Activated CD4-positive, alpha-beta T cell treated with anti-CD3 and anti-CD28 coated beads for 36 hours (primary cell): ENCODE measurements at regions not wholly inside any gene's neighbourhood (a gene's known extent, or its start where the extent isn't known, plus 50 kb on each side); places are given as distances from the start of the nearest gene placed in this dataset.

ENCODE experiments used
- ATAC-seq: fragments of 200-7000 bp; cut with Tn5 transposase; one replicate; pipeline ENCODE4 v1.10.0; 2021; ENCODE audit warnings: mild to moderate bottlenecking, moderate library complexity
- CTCF ChIA-PET: fragments of 350-600 bp; sonication (Branson Sonifier 250); formaldehyde crosslinking; loops from one replicate; lab custom pipeline; 2021; ENCODE audit warnings: antibody characterized with exemption; lab: Charles Lee
- POLR2A ChIA-PET: fragments of 350-600 bp; sonication (Branson Sonifier 250); formaldehyde crosslinking; loops from one replicate; lab custom pipeline; 2021; ENCODE audit warnings: antibody characterized with exemption, inconsistent platforms; lab: Charles Lee
- DNase-seq: peaks from one replicate; pipeline ENCODE4 v3.0.0-alpha.2; 2020
- H3K27ac Mint-ChIP-seq: one replicate; pipeline ENCODE4 v1.8.0; 2021; ENCODE audit warnings: mixed read lengths
- H3K27me3 Mint-ChIP-seq: one replicate; pipeline ENCODE4 v1.8.0; 2021; ENCODE audit warnings: mixed read lengths
- H3K36me3 Mint-ChIP-seq: one replicate; pipeline ENCODE4 v1.8.0; 2021; ENCODE audit warnings: low read depth, mixed read lengths
- H3K4me1 Mint-ChIP-seq: one replicate; pipeline ENCODE4 v1.8.0; 2021; ENCODE audit warnings: mixed read lengths
- H3K4me3 Mint-ChIP-seq: one replicate; pipeline ENCODE4 v1.8.0; 2021; ENCODE audit warnings: mild to moderate bottlenecking, moderate library complexity, mixed read lengths
- H3K9me3 Mint-ChIP-seq: one replicate; pipeline ENCODE4 v1.8.0; 2021; ENCODE audit warnings: low read depth, mixed read lengths
- intact Hi-C, 2 experiments: fragments of 100-400 bp; cut with DNase I in 1 of 2; cut with micrococcal nuclease in 1 of 2; formaldehyde crosslinking; loops; one replicate each; pipeline versions ENCODE4 v1.14.2 to v1.15.1; 2022 to 2024; cut with DNase I, micrococcal nuclease

DNA sequence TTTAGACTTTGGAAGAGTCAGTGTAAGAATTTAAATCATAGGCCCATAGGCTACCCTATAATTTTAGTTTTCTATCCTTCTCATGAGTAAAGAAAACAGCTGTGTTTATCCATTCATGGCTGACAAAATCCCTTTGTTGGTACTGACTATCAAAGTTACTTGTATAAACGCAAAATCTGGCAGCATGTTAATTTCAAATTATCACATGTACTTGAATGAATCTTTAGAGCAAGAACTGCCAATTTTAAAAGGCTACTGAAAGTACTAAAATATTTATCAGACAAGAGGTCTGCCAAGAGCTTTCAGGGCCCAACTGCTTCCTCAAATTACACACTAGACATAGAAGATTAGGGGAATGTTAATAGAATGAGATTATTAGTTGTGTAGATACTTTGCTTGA, 66.6 kb downstream of the MYL12B start:
- H3K9me3 Mint-ChIP-seq, result no peaks in the 10 kb centered on the region
- intact Hi-C loops, result no loop called here
- no peaks in the 10 kb centered on the region for H3K36me3 Mint-ChIP-seq
- CTCF ChIA-PET, result interaction anchor here (0.7 to 1.0 kb wide), 4 partner anchors 9 to 322 kb away, joined by 3 to 4 read pairs (median 3); no protein-coding TSS in a partner anchor
- peaks cover 10% of the 10 kb centered on the region for H3K27me3 Mint-ChIP-seq
- H3K4me3 Mint-ChIP-seq, result no peak overlapping the region
- no peak overlapping the region for H3K27ac Mint-ChIP-seq
- DNase-seq, result no peak
- POLR2A ChIA-PET, result no interaction called here
- ATAC-seq, result no peak
- peaks cover 5% of the 10 kb centered on the region for H3K4me1 Mint-ChIP-seq

DNA sequence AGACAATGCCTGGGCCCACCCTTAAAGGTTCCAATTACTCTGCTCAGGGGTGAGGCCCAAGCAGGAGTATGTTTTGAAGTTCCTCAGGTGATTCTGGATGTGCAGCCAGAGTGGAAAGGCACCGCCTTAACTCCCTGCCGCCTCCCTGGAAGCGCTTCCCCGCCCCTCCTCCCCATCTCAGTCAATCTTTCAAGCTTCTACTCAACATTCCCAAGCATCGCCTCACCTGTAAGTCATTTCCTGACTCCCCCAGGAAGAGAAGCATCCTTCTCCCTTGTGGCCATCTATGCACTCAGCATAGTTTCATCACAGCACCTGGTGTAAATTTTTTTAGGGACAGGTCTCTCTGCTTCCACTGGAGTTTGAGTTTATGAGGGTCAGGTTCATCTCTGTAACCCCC, 67.5 kb downstream of the MYL12B start:
- ChIA-PET CTCF (interaction anchor here (0.6 to 1.0 kb wide), 3 partner anchors 10 to 41 kb away, joined by 3 to 4 read pairs (median 3); no protein-coding TSS in a partner anchor), POLR2A (no interaction called here)
- intact Hi-C loops, result no loop called here
- H3K27me3 Mint-ChIP-seq, result peaks cover 10% of the 10 kb centered on the region
- no peak for ATAC-seq
- no peak overlapping the region for H3K4me3 Mint-ChIP-seq
- no peaks in the 10 kb centered on the region for H3K4me1 Mint-ChIP-seq
- no peak for DNase-seq
- H3K36me3 Mint-ChIP-seq, result no peaks in the 10 kb centered on the region
- no peak overlapping the region for H3K27ac Mint-ChIP-seq
- H3K9me3 Mint-ChIP-seq, result no peaks in the 10 kb centered on the region

DNA sequence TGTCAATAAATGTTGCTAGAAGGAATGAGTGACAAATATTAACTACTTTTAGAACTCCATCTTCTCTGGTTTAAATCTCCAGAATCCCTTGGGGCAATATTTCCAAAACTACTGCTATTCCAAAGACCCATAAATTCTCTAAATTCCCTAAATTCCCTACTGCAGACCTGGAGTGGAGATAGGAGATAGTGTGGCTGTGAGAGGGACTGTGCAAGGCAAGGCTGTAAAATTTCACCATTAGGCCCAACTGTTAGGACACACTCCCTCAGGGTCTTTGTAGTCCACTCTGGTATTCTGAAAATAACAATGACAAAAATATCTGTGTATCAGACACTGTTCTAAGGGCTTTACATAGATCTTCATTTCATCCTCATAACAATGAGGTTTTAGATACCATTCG, 67.9 kb downstream of the MYL12B start:
- no peak for ATAC-seq
- no peak for DNase-seq
- CTCF ChIA-PET, result interaction anchor here (0.6 kb wide), 1 partner anchor 12 kb away, joined by 3 read pairs; no protein-coding TSS in a partner anchor
- Mint-ChIP-seq H3K4me1 (no peaks in the 10 kb centered on the region), H3K27ac (no peak overlapping the region), H3K36me3 (no peaks in the 10 kb centered on the region), H3K4me3 (no peak overlapping the region), H3K9me3 (no peaks in the 10 kb centered on the region), H3K27me3 (peaks cover 10% of the 10 kb centered on the region)
- POLR2A ChIA-PET, result no interaction called here
- intact Hi-C loops, result no loop called here

DNA sequence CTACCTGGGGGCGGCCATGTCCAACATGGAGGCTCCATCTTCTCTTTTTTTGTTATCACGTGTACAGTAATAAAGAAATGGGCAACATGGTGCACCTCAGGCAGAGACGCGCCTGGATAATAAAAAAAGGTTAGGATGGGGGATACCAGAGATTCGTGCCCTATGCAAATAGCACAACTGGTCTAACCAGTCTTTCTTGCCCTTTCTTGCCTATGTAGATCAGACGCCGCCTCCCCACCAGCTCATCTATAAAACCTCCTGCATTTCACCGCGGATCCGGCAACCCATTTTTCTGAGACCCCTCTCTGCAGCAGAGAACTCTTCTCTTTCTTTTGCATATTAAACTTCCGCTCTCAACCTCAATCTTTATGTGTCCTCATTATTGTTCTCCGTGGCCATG, 68.7 kb downstream of the MYL12B start:
- H3K4me1 Mint-ChIP-seq, result no peaks in the 10 kb centered on the region
- ChIA-PET CTCF (interaction anchor here (0.6 kb wide), 1 partner anchor 281 kb away, joined by 3 read pairs; no protein-coding TSS in a partner anchor), POLR2A (no interaction called here)
- ATAC-seq (no peak), DNase-seq (no peak)
- no peak overlapping the region for H3K4me3 Mint-ChIP-seq
- no peak overlapping the region for H3K27ac Mint-ChIP-seq
- intact Hi-C loops, result no loop called here
- peaks cover 10% of the 10 kb centered on the region for H3K27me3 Mint-ChIP-seq
- no peaks in the 10 kb centered on the region for H3K36me3 Mint-ChIP-seq
- H3K9me3 Mint-ChIP-seq, result no peaks in the 10 kb centered on the region

DNA sequence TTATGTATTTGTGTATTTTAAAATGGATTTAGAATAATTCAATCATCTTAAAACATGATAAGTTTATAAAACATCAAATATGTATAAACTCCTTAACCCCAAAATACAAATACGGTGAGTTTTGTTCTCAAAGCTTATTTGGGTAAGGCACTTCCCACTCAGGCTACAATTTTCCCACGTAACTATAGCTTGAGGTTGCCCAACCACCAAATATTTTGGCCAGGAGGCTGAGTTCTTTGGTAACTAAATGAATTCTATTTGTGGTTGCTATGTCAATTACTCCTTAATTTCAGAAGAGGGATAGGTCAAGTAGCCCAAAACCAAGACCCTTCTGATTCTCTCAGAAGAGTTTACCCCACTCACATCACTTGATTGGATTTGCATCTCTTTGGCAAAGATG, 70.4 kb downstream of the MYL12B start:
- ChIA-PET CTCF (interaction anchor here (0.7 to 1.0 kb wide), 3 partner anchors 13 to 334 kb away, joined by 3 read pairs; no protein-coding TSS in a partner anchor), POLR2A (no interaction called here)
- Mint-ChIP-seq H3K9me3 (no peaks in the 10 kb centered on the region), H3K27ac (no peak overlapping the region), H3K27me3 (peaks cover 4% of the 10 kb centered on the region), H3K4me3 (no peak overlapping the region), H3K4me1 (no peaks in the 10 kb centered on the region), H3K36me3 (no peaks in the 10 kb centered on the region)
- intact Hi-C loops, result no loop called here
- DNase-seq (no peak), ATAC-seq (no peak)

DNA sequence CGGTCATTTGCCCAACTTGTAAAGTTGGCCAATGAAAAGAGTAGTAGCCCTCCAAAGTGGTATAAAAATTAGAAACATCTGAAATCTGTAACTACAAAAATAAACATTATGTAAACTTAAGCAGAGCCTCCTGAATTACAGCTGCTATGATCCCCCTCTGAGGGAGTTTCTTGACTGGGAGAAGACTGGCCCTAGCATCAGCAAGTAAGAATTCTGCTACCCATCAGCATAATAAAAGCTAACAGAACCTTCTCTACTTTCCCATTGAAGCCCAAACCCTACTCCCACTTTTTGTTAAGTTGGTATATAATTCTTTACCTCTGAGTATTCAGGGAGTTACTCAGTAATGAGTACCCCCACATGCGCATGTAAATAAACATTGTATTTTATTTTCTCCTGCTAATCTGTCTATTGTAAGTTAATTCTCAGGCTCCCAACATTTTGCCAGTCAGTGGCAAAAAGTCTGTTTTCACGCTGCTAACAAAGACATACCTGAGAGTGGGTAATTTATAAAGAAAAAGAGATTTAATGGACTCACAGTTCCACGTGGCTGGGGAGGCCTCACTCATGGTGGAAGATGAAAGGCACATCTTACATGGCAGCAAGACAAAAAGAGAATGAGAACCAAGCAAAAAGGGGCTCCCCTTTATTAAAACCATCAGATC, 71.3 kb downstream of the MYL12B start:
- Mint-ChIP-seq H3K27ac (no peak overlapping the region), H3K36me3 (no peaks in the 10 kb centered on the region), H3K27me3 (peaks cover 4% of the 10 kb centered on the region), H3K9me3 (no peaks in the 10 kb centered on the region), H3K4me1 (no peaks in the 10 kb centered on the region), H3K4me3 (no peak overlapping the region)
- ChIA-PET CTCF (interaction anchor here (0.8 to 1.4 kb wide), 3 partner anchors 14 to 334 kb away, joined by 3 to 5 read pairs (median 3); no protein-coding TSS in a partner anchor), POLR2A (interaction anchor here (0.6 kb wide), 2 partner anchors 16 to 38 kb away, joined by 3 to 4 read pairs; no protein-coding TSS in a partner anchor)
- ATAC-seq, result no peak
- intact Hi-C loops, result no loop called here
- no peak for DNase-seq

DNA sequence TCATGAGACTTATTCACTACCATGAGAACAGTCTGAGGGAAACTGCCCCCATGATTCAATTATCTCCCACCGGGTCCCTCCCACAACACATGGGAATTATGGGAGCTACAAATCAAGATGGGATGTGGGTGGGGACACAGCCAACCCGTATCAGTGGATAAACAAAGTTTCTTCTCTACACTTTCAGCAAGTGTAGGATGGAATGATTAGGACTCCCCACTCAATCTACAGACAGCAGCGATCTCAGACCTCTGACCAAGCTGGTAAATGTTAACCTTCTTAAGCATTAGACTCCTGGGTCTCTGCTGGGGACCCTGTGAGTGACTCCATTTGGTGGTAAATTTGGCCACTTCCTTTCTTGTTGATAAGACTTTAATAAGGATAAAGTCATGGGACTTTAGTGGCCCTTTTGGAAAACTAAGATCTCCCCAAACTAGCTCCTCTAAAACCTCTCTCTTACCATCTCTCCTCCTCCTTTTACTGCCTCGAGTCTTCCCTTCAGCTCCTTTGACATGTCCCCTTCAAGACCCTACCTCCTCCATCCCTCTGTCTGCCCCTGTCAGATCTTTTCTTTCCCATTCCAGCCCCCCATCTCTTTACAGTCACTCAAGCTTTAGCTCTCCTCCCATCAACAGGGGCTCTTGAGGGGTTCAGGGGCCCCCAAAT, 71.9 kb downstream of the MYL12B start:
- Mint-ChIP-seq H3K9me3 (no peaks in the 10 kb centered on the region), H3K36me3 (no peaks in the 10 kb centered on the region), H3K4me1 (no peaks in the 10 kb centered on the region), H3K4me3 (no peak overlapping the region), H3K27me3 (peaks cover 4% of the 10 kb centered on the region), H3K27ac (no peak overlapping the region)
- ATAC-seq, result no peak
- ChIA-PET CTCF (interaction anchor here (0.6 to 1.4 kb wide), 3 partner anchors 14 to 67 kb away, joined by 3 to 5 read pairs (median 3); no protein-coding TSS in a partner anchor), POLR2A (interaction anchor here (0.6 kb wide), 2 partner anchors 15 to 39 kb away, joined by 3 to 4 read pairs; no protein-coding TSS in a partner anchor)
- intact Hi-C loops, result no loop called here
- no peak for DNase-seq

DNA sequence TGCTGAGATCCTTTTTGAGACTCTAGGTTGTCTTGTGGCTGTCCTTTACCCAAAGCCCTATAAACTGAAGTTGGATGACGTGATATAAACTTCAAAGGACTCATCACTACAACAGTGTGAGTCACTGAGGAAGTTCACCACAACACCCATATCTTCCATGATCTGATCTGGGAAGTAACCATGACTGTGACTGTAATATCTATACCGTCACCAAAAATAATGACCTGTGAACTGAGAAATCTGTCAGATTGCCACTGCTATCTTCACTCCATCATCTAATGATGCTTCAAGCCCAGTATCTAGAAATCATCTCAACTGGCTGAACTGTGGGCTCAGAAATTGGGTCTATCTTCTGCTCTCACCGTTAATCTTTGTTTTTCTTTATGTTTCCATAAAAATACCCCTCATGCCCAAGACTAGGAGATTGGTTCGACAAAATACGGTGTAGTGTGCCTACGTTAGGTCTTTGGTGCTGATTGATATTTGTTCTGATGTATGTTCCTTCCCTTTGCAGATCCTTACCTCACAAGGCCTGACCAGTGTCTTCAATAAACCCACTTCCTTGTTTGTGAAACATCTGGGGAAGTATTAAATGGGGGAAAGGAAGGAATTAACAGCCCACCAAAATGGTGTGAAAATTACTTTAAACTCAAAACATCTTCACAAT, 78.2 kb downstream of the MYL12B start:
- intact Hi-C loops, result loop anchor here in 1 of 2 experiments (1.0 to 2.0 kb wide), 2 partner anchors 35 to 40 kb away; no protein-coding TSS in a partner anchor
- ATAC-seq (peak; percentile 92), DNase-seq (no peak)
- CTCF ChIA-PET, result interaction anchor here (1.4 to 1.5 kb wide), 2 partner anchors 114 to 326 kb away, joined by 4 read pairs; no protein-coding TSS in a partner anchor
- no peaks in the 10 kb centered on the region for H3K9me3 Mint-ChIP-seq
- H3K27me3 Mint-ChIP-seq, result no peaks in the 10 kb centered on the region
- no peaks in the 10 kb centered on the region for H3K36me3 Mint-ChIP-seq
- H3K27ac Mint-ChIP-seq, result peak overlapping the region; percentile 73
- H3K4me3 Mint-ChIP-seq, result no peak overlapping the region
- POLR2A ChIA-PET, result no interaction called here
- peaks cover 21% of the 10 kb centered on the region for H3K4me1 Mint-ChIP-seq

DNA sequence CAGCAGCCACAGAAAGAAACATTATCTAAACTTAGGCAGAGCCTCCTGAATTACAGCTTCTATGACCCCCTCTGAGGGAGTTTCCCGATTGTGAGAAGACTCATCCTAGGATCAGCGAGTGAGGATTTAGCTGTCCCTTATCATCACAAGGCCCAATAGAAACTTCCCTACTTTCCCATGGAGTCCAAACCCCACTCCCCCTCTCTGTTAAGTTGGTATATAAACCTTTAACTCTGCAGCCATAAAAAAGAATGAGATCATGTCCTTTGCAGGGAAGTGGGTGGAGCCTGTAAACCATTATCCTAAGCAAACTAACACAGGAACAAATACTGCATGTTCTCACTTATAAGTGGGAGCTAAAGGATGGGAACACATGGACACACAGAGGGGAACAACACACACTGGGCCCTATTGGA, 78.8 kb downstream of the MYL12B start:
- POLR2A ChIA-PET, result no interaction called here
- H3K4me3 Mint-ChIP-seq, result no peak overlapping the region
- peak overlapping the region; percentile 73 for H3K27ac Mint-ChIP-seq
- DNase-seq (no peak), ATAC-seq (no peak)
- no peaks in the 10 kb centered on the region for H3K27me3 Mint-ChIP-seq
- intact Hi-C loops, result loop anchor here in 1 of 2 experiments (1.0 to 2.0 kb wide), 2 partner anchors 36 to 40 kb away; no protein-coding TSS in a partner anchor
- CTCF ChIA-PET, result interaction anchor here (1.4 kb wide), 1 partner anchor 325 kb away, joined by 4 read pairs; no protein-coding TSS in a partner anchor
- H3K36me3 Mint-ChIP-seq, result no peaks in the 10 kb centered on the region
- no peaks in the 10 kb centered on the region for H3K9me3 Mint-ChIP-seq
- peaks cover 21% of the 10 kb centered on the region for H3K4me1 Mint-ChIP-seq

DNA sequence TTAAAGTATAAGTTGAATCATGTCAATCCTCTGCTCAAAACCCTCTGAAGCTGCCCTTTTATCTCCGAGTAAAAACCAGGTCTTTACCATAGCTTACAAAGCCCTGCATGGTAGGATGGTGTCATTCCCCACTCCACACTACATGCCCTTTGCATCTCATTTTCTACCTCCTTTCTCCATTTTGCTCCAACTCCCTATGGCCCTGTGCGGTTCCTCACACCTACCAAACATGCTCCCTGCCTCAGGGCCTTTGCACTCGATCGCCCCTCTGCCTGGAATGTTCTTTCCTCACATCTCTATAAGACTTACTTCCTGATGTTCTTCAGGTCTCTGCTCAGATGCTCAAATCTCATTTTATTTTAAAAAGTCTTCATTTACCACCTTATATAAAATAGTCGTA, 80.7 kb downstream of the MYL12B start:
- Mint-ChIP-seq H3K4me3 (no peak overlapping the region), H3K9me3 (no peaks in the 10 kb centered on the region), H3K36me3 (no peaks in the 10 kb centered on the region), H3K27me3 (peaks cover 3% of the 10 kb centered on the region), H3K27ac (no peak overlapping the region), H3K4me1 (peaks cover 21% of the 10 kb centered on the region)
- DNase-seq (no peak), ATAC-seq (no peak)
- ChIA-PET CTCF (no interaction called here), POLR2A (no interaction called here)
- intact Hi-C loops, result no loop called here

DNA sequence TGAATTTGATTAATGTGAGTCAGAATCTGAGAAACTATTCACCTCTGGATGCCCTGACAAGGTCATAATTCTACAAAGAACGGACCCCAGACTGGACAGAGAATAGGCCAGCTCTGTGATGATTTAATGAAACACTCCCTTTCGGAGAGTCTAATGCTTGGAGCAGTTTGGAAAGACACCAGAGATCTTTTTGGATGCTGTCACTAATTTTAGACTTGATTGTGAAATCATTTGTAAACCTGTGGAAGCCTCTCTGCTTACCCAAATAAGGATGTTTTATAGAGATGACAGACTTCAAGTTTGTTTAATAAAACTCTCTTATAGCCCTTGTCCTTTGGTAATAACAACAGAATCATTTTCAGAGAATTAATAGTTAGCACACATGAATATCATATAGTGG, 83.5 kb downstream of the MYL12B start:
- H3K9me3 Mint-ChIP-seq, result no peaks in the 10 kb centered on the region
- intact Hi-C loops, result no loop called here
- H3K27me3 Mint-ChIP-seq, result peaks cover 6% of the 10 kb centered on the region
- no peak for DNase-seq
- H3K4me1 Mint-ChIP-seq, result peaks cover 11% of the 10 kb centered on the region
- no peak for ATAC-seq
- no peak overlapping the region for H3K27ac Mint-ChIP-seq
- H3K4me3 Mint-ChIP-seq, result no peak overlapping the region
- ChIA-PET POLR2A (no interaction called here), CTCF (no interaction called here)
- no peaks in the 10 kb centered on the region for H3K36me3 Mint-ChIP-seq
